Endothelial cell of umbilical vein (primary cell): ENCODE measurements at regions not wholly inside any gene's neighbourhood (a gene's known extent, or its start where the extent isn't known, plus 50 kb on each side); places are given as distances from the start of the nearest gene placed in this dataset.

ENCODE experiments used
- CTCF ChIP-seq, 2 donors: IDR thresholded peaks; 1 replicate in 1 of 2; 2 replicates in 1 of 2; pipeline ENCODE4 v1.5.1; 2011; ENCODE audit warnings: low read length in 2 of 2, mild to moderate bottlenecking in 2 of 2, moderate library complexity in 2 of 2, control low read depth in 1 of 2, inconsistent platforms in 1 of 2, low read depth in 1 of 2; ENCODE audit not compliant: insufficient read depth in 1 of 2; ENCODE audit errors: extremely low read depth in 1 of 2
- GATA2 ChIP-seq: IDR thresholded peaks from 2 replicates; pipeline ENCODE4 v1.7.0; 2011; ENCODE audit warnings: low read depth, mild to moderate bottlenecking, moderate library complexity, mixed read lengths, low read length; ENCODE audit not compliant: insufficient read length, insufficient read depth
- JUN ChIP-seq: IDR thresholded peaks from 2 replicates; pipeline ENCODE4 v1.6.1; 2011; ENCODE audit warnings: borderline replicate concordance, low read depth; ENCODE audit not compliant: insufficient read length, insufficient read depth
- MYC ChIP-seq: IDR thresholded peaks from one replicate; pipeline ENCODE4 v1.6.1; 2011; ENCODE audit warnings: mild to moderate bottlenecking, low read depth, low read length
- POLR2A ChIP-seq: IDR thresholded peaks from 2 replicates; pipeline ENCODE4 v1.6.1; 2012; ENCODE audit warnings: low read depth, mild to moderate bottlenecking, control low read depth, low read length
- POLR2AphosphoS5 ChIP-seq: IDR thresholded peaks from 2 replicates; pipeline ENCODE4 v1.6.1; 2012; ENCODE audit warnings: low read depth, mild to moderate bottlenecking, control low read depth, low read length, moderate library complexity; ENCODE audit not compliant: insufficient read depth

- TF ChIP-seq CTCF (IDR thresholded peaks at IDR 0.05; ENCODE audit: extremely low read depth in 1 of 2, insufficient read depth in 1 of 2, low read depth in 1 of 2, low read length in 2 of 2) (no peak), JUN (no peak), POLR2A (no peak), POLR2AphosphoS5 (no peak), GATA2 (no peak), MYC (no peak)
These were observed 1144.4 kb upstream of the GOT2 start for GRCh38 chr16:59878479-59878878.
